ENCODE measurements at regions not wholly inside any gene's neighbourhood (a gene's known extent, or its start where the extent isn't known, plus 50 kb on each side); places are given as distances from the start of the nearest gene placed in this dataset.
"Not testable (repeated sequence)": the region's sequence is repeated elsewhere in the genome, so short reads cannot be mapped to it uniquely, and the experiment has no call there.

- WGBS (ENCODE audit: insufficient coverage, low lambda C conversion rate) = 42% methylated on average over 4 of the region's 5 CpGs
- Histone ChIP-seq H3K4me3 (ENCODE audit: low read length) (no peak overlapping the region), H3K4me1 (ENCODE audit: control insufficient read depth, insufficient read depth, low read length) (no peaks in the 10 kb centered on the region), H3K36me3 (ENCODE audit: control insufficient read depth, insufficient read depth, low read length) (no peaks in the 10 kb centered on the region), H3K27me3 (ENCODE audit: control insufficient read depth, insufficient read depth, low read length) (no peaks in the 10 kb centered on the region), H3K27ac (ENCODE audit: low read length) (no peak overlapping the region), H3K9me3 (ENCODE audit: control insufficient read depth, low read depth, low read length) (peaks cover 13% of the 10 kb centered on the region)
- no peak for DNase-seq
Measured at GRCh38 chr12:62006076-62006732, 254.0 kb upstream of the USP15 start.

- H3K4me3 ChIP-seq (ENCODE audit: low read length) = no peak overlapping the region
- no peaks in the 10 kb centered on the region for H3K36me3 ChIP-seq (ENCODE audit: control insufficient read depth, insufficient read depth, low read length)
- H3K4me1 ChIP-seq (ENCODE audit: control insufficient read depth, insufficient read depth, low read length) = no peaks in the 10 kb centered on the region
- H3K27ac ChIP-seq (ENCODE audit: low read length) = no peak overlapping the region
- DNase-seq = no peak
- H3K27me3 ChIP-seq (ENCODE audit: control insufficient read depth, insufficient read depth, low read length) = no peaks in the 10 kb centered on the region
- WGBS (ENCODE audit: insufficient coverage, low lambda C conversion rate) = 75% methylated on average over 1 of the region's 2 CpGs
- H3K9me3 ChIP-seq (ENCODE audit: control insufficient read depth, low read depth, low read length) = peaks cover 13% of the 10 kb centered on the region
Measured at GRCh38 chr12:62008703-62009102, 251.5 kb upstream of the USP15 start.

GRCh38 chr12:62009445-62009844 lies 250.8 kb upstream of the USP15 start:
- 95% methylated on average over 2 of the region's 5 CpGs for WGBS (ENCODE audit: insufficient coverage, low lambda C conversion rate)

GRCh38 chr12:62010331-62010906 lies 249.8 kb upstream of the USP15 start:
- H3K4me3 ChIP-seq (ENCODE audit: low read length); DNase-seq; H3K4me1 ChIP-seq (ENCODE audit: control insufficient read depth, insufficient read depth, low read length); H3K36me3 ChIP-seq (ENCODE audit: control insufficient read depth, insufficient read depth, low read length); H3K27me3 ChIP-seq (ENCODE audit: control insufficient read depth, insufficient read depth, low read length); H3K27ac ChIP-seq (ENCODE audit: low read length): not testable (repeated sequence)
- peaks cover 13% of the 10 kb centered on the region for H3K9me3 ChIP-seq (ENCODE audit: control insufficient read depth, low read depth, low read length)
- no CpG with 5 or more reads among the region's 32 CpGs for WGBS (ENCODE audit: insufficient coverage, low lambda C conversion rate)

More at GRCh38 chr12:62009445-62009844, 250.8 kb upstream of the USP15 start:
- Histone ChIP-seq H3K36me3 (ENCODE audit: control insufficient read depth, insufficient read depth, low read length) (no peaks in the 10 kb centered on the region), H3K9me3 (ENCODE audit: control insufficient read depth, low read depth, low read length) (peaks cover 13% of the 10 kb centered on the region), H3K27me3 (ENCODE audit: control insufficient read depth, insufficient read depth, low read length) (no peaks in the 10 kb centered on the region), H3K4me1 (ENCODE audit: control insufficient read depth, insufficient read depth, low read length) (no peaks in the 10 kb centered on the region), H3K27ac (ENCODE audit: low read length) (no peak overlapping the region), H3K4me3 (ENCODE audit: low read length) (no peak overlapping the region)
- no peak for DNase-seq

GRCh38 chr12:62010973-62011372 lies 249.2 kb upstream of the USP15 start:
- 93% methylated on average over 3 of the region's 22 CpGs for WGBS (ENCODE audit: insufficient coverage, low lambda C conversion rate)

GRCh38 chr12:62014330-62014729 lies 245.9 kb upstream of the USP15 start:
- DNase-seq = no peak
- Histone ChIP-seq H3K4me1 (ENCODE audit: control insufficient read depth, insufficient read depth, low read length) (no peaks in the 10 kb centered on the region), H3K27me3 (ENCODE audit: control insufficient read depth, insufficient read depth, low read length) (no peaks in the 10 kb centered on the region), H3K27ac (ENCODE audit: low read length) (no peak overlapping the region), H3K9me3 (ENCODE audit: control insufficient read depth, low read depth, low read length) (peaks cover 13% of the 10 kb centered on the region), H3K4me3 (ENCODE audit: low read length) (no peak overlapping the region), H3K36me3 (ENCODE audit: control insufficient read depth, insufficient read depth, low read length) (no peaks in the 10 kb centered on the region)
- 100% methylated on average over 1 of the region's 8 CpGs for WGBS (ENCODE audit: insufficient coverage, low lambda C conversion rate)

More at GRCh38 chr12:62010973-62011372, 249.2 kb upstream of the USP15 start:
- H3K9me3 ChIP-seq (ENCODE audit: control insufficient read depth, low read depth, low read length) = peaks cover 13% of the 10 kb centered on the region
- not testable (repeated sequence) for DNase-seq; H3K4me3 ChIP-seq (ENCODE audit: low read length); H3K27me3 ChIP-seq (ENCODE audit: control insufficient read depth, insufficient read depth, low read length); H3K27ac ChIP-seq (ENCODE audit: low read length); H3K4me1 ChIP-seq (ENCODE audit: control insufficient read depth, insufficient read depth, low read length); H3K36me3 ChIP-seq (ENCODE audit: control insufficient read depth, insufficient read depth, low read length)

- no peak for DNase-seq
Measured at GRCh38 chr12:62016021-62016420, 244.2 kb upstream of the USP15 start.

GRCh38 chr12:62021808-62022207 lies 238.4 kb upstream of the USP15 start:
- Histone ChIP-seq H3K36me3 (ENCODE audit: control insufficient read depth, insufficient read depth, low read length) (no peaks in the 10 kb centered on the region), H3K9me3 (ENCODE audit: control insufficient read depth, low read depth, low read length) (no peaks in the 10 kb centered on the region), H3K27me3 (ENCODE audit: control insufficient read depth, insufficient read depth, low read length) (no peaks in the 10 kb centered on the region), H3K27ac (ENCODE audit: low read length) (no peak overlapping the region), H3K4me3 (ENCODE audit: low read length) (no peak overlapping the region), H3K4me1 (ENCODE audit: control insufficient read depth, insufficient read depth, low read length) (no peaks in the 10 kb centered on the region)
- no peak for DNase-seq
- no CpG with 5 or more reads among the region's 6 CpGs for WGBS (ENCODE audit: insufficient coverage, low lambda C conversion rate)

More at GRCh38 chr12:62016021-62016420, 244.2 kb upstream of the USP15 start:
- no peaks in the 10 kb centered on the region for H3K4me1 ChIP-seq (ENCODE audit: control insufficient read depth, insufficient read depth, low read length)
- peaks cover 1% of the 10 kb centered on the region for H3K9me3 ChIP-seq (ENCODE audit: control insufficient read depth, low read depth, low read length)
- 85% methylated on average over 2 of the region's 3 CpGs for WGBS (ENCODE audit: insufficient coverage, low lambda C conversion rate)
- H3K27ac ChIP-seq (ENCODE audit: low read length) = no peak overlapping the region
- H3K27me3 ChIP-seq (ENCODE audit: control insufficient read depth, insufficient read depth, low read length) = no peaks in the 10 kb centered on the region
- no peak overlapping the region for H3K4me3 ChIP-seq (ENCODE audit: low read length)
- no peaks in the 10 kb centered on the region for H3K36me3 ChIP-seq (ENCODE audit: control insufficient read depth, insufficient read depth, low read length)

GRCh38 chr12:62028536-62028935 lies 231.7 kb upstream of the USP15 start:
- Histone ChIP-seq H3K4me3 (ENCODE audit: low read length) (no peak overlapping the region), H3K27me3 (ENCODE audit: control insufficient read depth, insufficient read depth, low read length) (no peaks in the 10 kb centered on the region), H3K9me3 (ENCODE audit: control insufficient read depth, low read depth, low read length) (no peaks in the 10 kb centered on the region), H3K27ac (ENCODE audit: low read length) (no peak overlapping the region), H3K36me3 (ENCODE audit: control insufficient read depth, insufficient read depth, low read length) (no peaks in the 10 kb centered on the region), H3K4me1 (ENCODE audit: control insufficient read depth, insufficient read depth, low read length) (no peaks in the 10 kb centered on the region)
- WGBS (ENCODE audit: insufficient coverage, low lambda C conversion rate) = no CpG with 5 or more reads among the region's 1 CpG
- no peak for DNase-seq

GRCh38 chr12:62032870-62033269 lies 227.3 kb upstream of the USP15 start:
- 100% methylated on average over 1 of the region's 2 CpGs for WGBS (ENCODE audit: insufficient coverage, low lambda C conversion rate)

More at GRCh38 chr12:62032870-62033269, 227.3 kb upstream of the USP15 start:
- no peak for DNase-seq
- Histone ChIP-seq H3K27me3 (ENCODE audit: control insufficient read depth, insufficient read depth, low read length) (no peaks in the 10 kb centered on the region), H3K36me3 (ENCODE audit: control insufficient read depth, insufficient read depth, low read length) (no peaks in the 10 kb centered on the region), H3K27ac (ENCODE audit: low read length) (no peak overlapping the region), H3K4me1 (ENCODE audit: control insufficient read depth, insufficient read depth, low read length) (no peaks in the 10 kb centered on the region), H3K9me3 (ENCODE audit: control insufficient read depth, low read depth, low read length) (no peaks in the 10 kb centered on the region), H3K4me3 (ENCODE audit: low read length) (no peak overlapping the region)
